Natural killer cell (primary cell): ENCODE measurements at regions not wholly inside any gene's neighbourhood (a gene's known extent, or its start where the extent isn't known, plus 50 kb on each side); places are given as distances from the start of the nearest gene placed in this dataset.

Source experiments
- ATAC-seq, 3 donors: fragments of 150-1000 bp in 2 of 3; fragments of 200-7000 bp in 1 of 3; cut with Tn5 transposase; 1 replicate in 1 of 3; 2 replicates in 2 of 3; pipeline ENCODE4 v1.10.0; 2021; ENCODE audit warnings: mild to moderate bottlenecking in 2 of 3, moderate library complexity in 2 of 3
- DNase-seq, 2 donors: peaks; one replicate each; pipeline versions ENCODE4 v3.0.0 to v3.0.0-alpha.2; 2013 to 2021; ENCODE audit warnings: mixed read lengths in 1 of 2
- H3K27ac ChIP-seq: one replicate; pipeline ENCODE4 v1.5.1; 2013; ENCODE audit warnings: mild to moderate bottlenecking, low read length
- H3K27me3 ChIP-seq: one replicate; pipeline ENCODE4 v1.6.1; 2013; ENCODE audit warnings: low read length; ENCODE audit not compliant: control insufficient read depth, insufficient read depth
- H3K36me3 ChIP-seq: one replicate; pipeline ENCODE4 v1.6.1; 2013; ENCODE audit warnings: low read length; ENCODE audit not compliant: control insufficient read depth, insufficient read depth
- H3K4me1 ChIP-seq: one replicate; pipeline ENCODE4 v1.6.1; 2013; ENCODE audit warnings: low read length; ENCODE audit not compliant: control insufficient read depth, insufficient read depth
- H3K4me3 ChIP-seq: one replicate; pipeline ENCODE4 v1.5.1; 2013; ENCODE audit warnings: low read length
- H3K9me3 ChIP-seq: one replicate; pipeline ENCODE4 v1.6.1; 2013; ENCODE audit warnings: low read length; ENCODE audit not compliant: control insufficient read depth, insufficient read depth
- H3K27ac Mint-ChIP-seq, 2 donors: one replicate each; pipeline ENCODE4 v1.8.0; 2022; ENCODE audit warnings: mild to moderate bottlenecking in 2 of 2, mixed read lengths in 2 of 2, moderate library complexity in 1 of 2
- H3K27me3 Mint-ChIP-seq, 2 donors: one replicate each; pipeline ENCODE4 v1.8.0; 2022; ENCODE audit warnings: low read depth in 2 of 2, mixed read lengths in 2 of 2
- H3K36me3 Mint-ChIP-seq: one replicate; pipeline ENCODE4 v1.8.0; 2022; ENCODE audit warnings: mixed read lengths
- H3K4me1 Mint-ChIP-seq, 2 donors: one replicate each; pipeline ENCODE4 v1.8.0; 2022; ENCODE audit warnings: mixed read lengths in 2 of 2
- H3K4me3 Mint-ChIP-seq: one replicate; pipeline ENCODE4 v1.8.0; 2022; ENCODE audit warnings: mild to moderate bottlenecking, moderate library complexity, mixed read lengths
- H3K9me3 Mint-ChIP-seq, 2 donors: one replicate each; pipeline ENCODE4 v1.8.0; 2022; ENCODE audit warnings: mixed read lengths in 2 of 2
- CTCF ChIP-seq: fragments of 200-600 bp; IDR thresholded peaks from one replicate; pipeline ENCODE4 v1.8.0; 2022; ENCODE audit warnings: antibody characterized with exemption
- WGBS: methylation state at CpG from one replicate; pipeline ENCODE4 v1.1.7; 2013; ENCODE audit warnings: missing lambda C conversion rate; ENCODE audit not compliant: insufficient coverage; 5-methylcytosine and 5-hydroxymethylcytosine counted together
- intact Hi-C: fragments of 100-400 bp; cut with micrococcal nuclease; formaldehyde crosslinking; loops from one replicate; pipeline ENCODE4 v1.14.2; 2022

DNA sequence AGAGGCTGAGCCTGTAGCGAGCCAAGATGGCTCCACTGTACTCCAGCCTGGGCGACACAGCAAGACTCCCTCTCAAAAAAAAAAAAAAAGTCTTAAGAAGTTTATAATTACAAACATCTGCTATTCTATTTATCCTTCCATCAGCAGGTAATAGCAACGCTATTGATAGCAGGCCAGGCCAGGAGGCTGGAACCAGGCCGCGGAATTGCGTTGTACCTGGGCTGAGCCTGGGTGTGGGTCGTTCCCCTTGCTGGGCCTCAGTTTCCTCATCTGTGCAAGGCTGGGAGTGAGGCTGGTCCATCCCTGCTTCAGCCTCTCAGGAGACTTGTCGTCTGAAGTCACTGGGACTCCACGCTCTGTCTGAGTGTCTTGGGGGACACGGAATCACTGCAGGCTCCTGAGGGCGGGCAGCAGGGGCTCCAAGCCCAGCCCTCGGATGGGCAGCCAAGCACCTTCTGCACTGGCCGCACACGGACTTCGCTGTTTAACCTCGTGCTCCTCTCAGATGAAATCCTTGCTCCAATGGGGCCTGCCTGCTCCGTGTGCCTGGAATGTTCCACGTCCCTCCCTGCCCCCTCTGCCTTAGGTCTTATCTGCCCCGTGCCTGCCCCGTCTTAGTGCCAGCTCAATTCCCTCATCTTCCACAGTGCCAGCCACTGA is 103.9 kb upstream of the C1orf174 start:
- 90% methylated on average over 20 of the region's 20 CpGs for WGBS
- no peaks in the 10 kb centered on the region for H3K36me3 Mint-ChIP-seq
- peaks cover 18% of the 10 kb centered on the region for H3K9me3 ChIP-seq

GRCh38 chr1:4004635-4005430 is 104.8 kb upstream of the C1orf174 start:
- Mint-ChIP-seq H3K36me3 (no peaks in the 10 kb centered on the region), H3K27ac (no peak overlapping the region), H3K4me1 (peaks cover 0 to 5% of the 10 kb centered on the region in 2 donors), H3K4me3 (no peak overlapping the region), H3K9me3 (peaks cover 7 to 9% of the 10 kb centered on the region in 2 donors), H3K27me3 (no peaks in the 10 kb centered on the region)
- no peak overlapping the region for H3K27ac ChIP-seq
- DNase-seq, result peak in 1 of 2 donors; percentile 2
- H3K36me3 ChIP-seq, result no peaks in the 10 kb centered on the region
- no peak for TF ChIP-seq CTCF
- H3K27me3 ChIP-seq, result no peaks in the 10 kb centered on the region
- WGBS, result 74% methylated on average over 17 of the region's 17 CpGs
- no peak for ATAC-seq
- intact Hi-C loops, result no loop called here
- H3K4me3 ChIP-seq, result no peak overlapping the region
- peaks cover 18% of the 10 kb centered on the region for H3K9me3 ChIP-seq
- H3K4me1 ChIP-seq, result no peaks in the 10 kb centered on the region

More for the DNA sequence above, 103.9 kb upstream of the C1orf174 start:
- Mint-ChIP-seq H3K9me3 (peaks cover 7 to 9% of the 10 kb centered on the region in 2 donors), H3K4me1 (peaks cover 0 to 5% of the 10 kb centered on the region in 2 donors), H3K4me3 (no peak overlapping the region), H3K27ac (no peak overlapping the region), H3K27me3 (peaks cover 0 to 5% of the 10 kb centered on the region in 2 donors)
- Histone ChIP-seq H3K27ac (no peak overlapping the region), H3K4me1 (no peaks in the 10 kb centered on the region), H3K27me3 (peaks cover 3% of the 10 kb centered on the region), H3K4me3 (no peak overlapping the region), H3K36me3 (no peaks in the 10 kb centered on the region)
- ATAC-seq (no peak), DNase-seq (peak in 1 of 2 donors; percentile 4)
- no peak for TF ChIP-seq CTCF
- intact Hi-C loops, result no loop called here

DNA sequence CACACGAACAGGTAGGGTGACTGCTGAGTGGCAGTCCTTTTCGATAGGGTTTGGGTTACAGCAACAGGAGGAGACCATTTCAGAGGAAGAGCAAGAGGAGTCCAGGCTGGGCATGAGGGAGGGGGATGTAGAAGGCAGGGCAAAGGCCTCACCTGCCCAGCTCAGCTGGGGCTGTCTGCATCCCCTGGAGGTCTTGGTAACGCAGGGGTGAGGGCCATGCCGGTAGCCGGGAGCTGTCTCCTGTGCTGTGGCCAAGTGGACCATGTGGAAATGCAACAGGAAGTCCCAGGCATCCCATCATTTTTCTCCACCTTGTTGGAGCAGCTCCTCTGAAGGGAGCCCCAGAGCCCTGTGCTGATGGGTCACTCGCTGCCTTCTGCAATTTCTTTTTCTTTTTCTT is 105.4 kb upstream of the C1orf174 start:
- DNase-seq, result peak in 1 of 2 donors; percentile 2
- Histone ChIP-seq H3K27me3 (no peaks in the 10 kb centered on the region), H3K36me3 (no peaks in the 10 kb centered on the region), H3K4me3 (no peak overlapping the region), H3K4me1 (no peaks in the 10 kb centered on the region), H3K9me3 (peaks cover 18% of the 10 kb centered on the region), H3K27ac (no peak overlapping the region)
- Mint-ChIP-seq H3K36me3 (no peaks in the 10 kb centered on the region), H3K9me3 (peaks cover 7 to 9% of the 10 kb centered on the region in 2 donors), H3K27ac (no peak overlapping the region), H3K27me3 (no peaks in the 10 kb centered on the region), H3K4me3 (no peak overlapping the region), H3K4me1 (peaks cover 0 to 5% of the 10 kb centered on the region in 2 donors)
- TF ChIP-seq CTCF, result no peak
- 86% methylated on average over 6 of the region's 6 CpGs for WGBS
- no peak for ATAC-seq
- intact Hi-C loops, result no loop called here
